Spinal cord (tissue), 9 donors: ENCODE measurements at regions not wholly inside any gene's neighbourhood (a gene's known extent, or its start where the extent isn't known, plus 50 kb on each side); places are given as distances from the start of the nearest gene placed in this dataset.
"Not testable (repeated sequence)": the region's sequence is repeated elsewhere in the genome, so short reads cannot be mapped to it uniquely, and the experiment has no call there.

Experiments
- DNase-seq, 6 donors: peaks; one replicate each; pipeline versions ENCODE4 v3.0.0 to v3.0.0-alpha.2; 2013 to 2015; ENCODE audit warnings: low spot score in 6 of 6, low read depth in 4 of 6
- H3K27ac ChIP-seq: one replicate; pipeline ENCODE4 v1.5.1; 2013; ENCODE audit warnings: low read depth, low read length, control low read depth
- H3K27me3 ChIP-seq: one replicate; pipeline ENCODE4 v1.6.1; 2013; ENCODE audit warnings: low read length; ENCODE audit not compliant: control insufficient read depth, insufficient read depth
- H3K36me3 ChIP-seq: one replicate; pipeline ENCODE4 v1.6.1; 2013; ENCODE audit warnings: low read length; ENCODE audit not compliant: control insufficient read depth, insufficient read depth
- H3K4me1 ChIP-seq: one replicate; pipeline ENCODE4 v1.6.1; 2013; ENCODE audit warnings: low read length; ENCODE audit not compliant: control insufficient read depth, insufficient read depth
- H3K4me3 ChIP-seq: one replicate; pipeline ENCODE4 v1.5.1; 2013; ENCODE audit warnings: low read depth, low read length, control low read depth
- H3K9me3 ChIP-seq: one replicate; pipeline ENCODE4 v1.6.1; 2013; ENCODE audit warnings: low read length; ENCODE audit not compliant: control insufficient read depth, insufficient read depth
- WGBS: methylation state at CpG from one replicate; pipeline ENCODE4 v1.1.5; 2013; ENCODE audit warnings: missing lambda C conversion rate; ENCODE audit not compliant: insufficient coverage; 5-methylcytosine and 5-hydroxymethylcytosine counted together
- donor health status: healthy.

DNA sequence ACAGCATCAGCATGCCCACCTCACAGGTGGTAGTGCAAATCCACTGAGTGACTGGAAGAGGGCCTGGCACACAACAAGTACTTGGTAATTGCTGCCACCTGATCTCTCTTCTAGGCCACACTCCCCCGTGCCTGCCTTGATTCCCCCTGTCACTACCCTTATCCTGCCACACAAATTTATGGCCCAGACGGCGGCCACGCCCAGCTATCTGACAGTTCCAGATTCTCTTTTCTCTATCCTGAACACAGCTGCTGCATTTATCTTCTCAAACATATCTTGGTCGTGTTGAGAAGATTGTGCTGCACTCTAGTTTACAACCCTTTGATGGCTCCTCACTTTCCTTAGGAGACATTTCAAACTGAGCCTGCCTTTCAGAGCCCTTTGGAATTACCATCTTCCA lies 585.2 kb downstream of the NTRK3 start:
- Histone ChIP-seq H3K9me3 (no peaks in the 10 kb centered on the region), H3K27ac (no peak overlapping the region), H3K36me3 (no peaks in the 10 kb centered on the region), H3K4me3 (no peak overlapping the region), H3K27me3 (no peaks in the 10 kb centered on the region), H3K4me1 (no peaks in the 10 kb centered on the region)
- DNase-seq, result no peak
- WGBS, result 64% methylated on average over 5 of the region's 5 CpGs

DNA sequence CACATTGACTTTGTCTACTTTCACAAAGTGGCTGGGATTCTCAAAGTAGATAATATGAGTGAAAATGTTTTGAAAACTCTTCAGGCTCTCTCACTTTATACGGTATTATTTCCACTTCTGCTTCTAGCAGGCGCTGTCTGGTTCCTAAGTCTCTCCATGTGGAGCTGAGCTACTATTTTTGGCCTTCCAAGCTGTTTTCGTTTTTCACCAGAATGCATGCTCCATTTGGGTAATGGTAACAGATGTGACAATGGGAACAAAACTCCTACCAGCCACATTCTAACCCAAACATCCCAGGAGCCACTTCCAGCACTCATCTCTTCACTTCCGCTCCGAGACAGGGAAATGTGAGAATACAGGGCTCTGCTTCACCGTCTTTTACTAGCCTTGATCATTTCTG lies 586.7 kb downstream of the NTRK3 start:
- no peak overlapping the region for H3K4me3 ChIP-seq
- no CpG with 5 or more reads among the region's 6 CpGs for WGBS
- no peak overlapping the region for H3K27ac ChIP-seq
- no peaks in the 10 kb centered on the region for H3K36me3 ChIP-seq
- H3K4me1 ChIP-seq, result no peaks in the 10 kb centered on the region
- no peaks in the 10 kb centered on the region for H3K27me3 ChIP-seq
- H3K9me3 ChIP-seq, result no peaks in the 10 kb centered on the region
- peak in 2 of 6 donors; percentile 26 to 78 for DNase-seq

DNA sequence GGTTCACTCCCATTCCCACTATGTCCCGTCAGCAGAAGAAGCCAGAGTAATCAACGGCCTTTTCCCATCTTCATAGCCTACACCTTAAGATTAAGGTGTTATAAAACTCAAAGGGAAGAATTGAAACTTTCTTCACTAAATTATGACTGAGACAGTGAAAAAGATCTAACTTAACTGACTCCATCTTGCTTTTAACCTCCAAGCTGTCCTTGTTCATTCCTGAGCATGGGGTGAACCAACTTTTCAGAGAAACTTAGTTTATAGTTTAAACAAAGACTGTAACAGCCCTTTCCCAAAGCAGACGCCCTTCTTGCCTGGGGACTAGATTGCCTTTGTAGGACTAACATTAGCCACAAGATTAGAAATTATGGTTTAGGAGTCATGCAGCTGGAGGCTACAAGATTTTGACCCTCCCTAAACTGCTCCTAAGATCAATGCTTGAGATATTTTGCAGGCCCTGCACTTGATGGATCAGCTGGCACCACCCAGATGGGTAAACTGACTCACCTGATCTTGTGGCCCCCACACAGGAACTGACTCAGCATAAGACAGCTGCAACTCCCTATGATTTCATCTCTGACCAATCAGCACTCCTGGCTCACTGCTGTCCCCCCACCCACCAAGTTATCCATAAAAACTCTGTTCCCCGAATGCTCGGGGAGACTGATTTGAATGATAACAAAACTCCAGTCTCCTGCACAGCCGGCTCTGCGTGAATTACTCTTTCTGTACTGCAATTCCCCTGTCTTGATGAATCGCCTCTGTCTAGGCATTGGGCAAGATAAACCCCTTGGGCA lies 587.6 kb downstream of the NTRK3 start:
- 45% methylated on average over 4 of the region's 8 CpGs for WGBS
- H3K27me3 ChIP-seq, DNase-seq, H3K4me1 ChIP-seq, H3K4me3 ChIP-seq, H3K27ac ChIP-seq, H3K36me3 ChIP-seq, H3K9me3 ChIP-seq: not testable (repeated sequence)

DNA sequence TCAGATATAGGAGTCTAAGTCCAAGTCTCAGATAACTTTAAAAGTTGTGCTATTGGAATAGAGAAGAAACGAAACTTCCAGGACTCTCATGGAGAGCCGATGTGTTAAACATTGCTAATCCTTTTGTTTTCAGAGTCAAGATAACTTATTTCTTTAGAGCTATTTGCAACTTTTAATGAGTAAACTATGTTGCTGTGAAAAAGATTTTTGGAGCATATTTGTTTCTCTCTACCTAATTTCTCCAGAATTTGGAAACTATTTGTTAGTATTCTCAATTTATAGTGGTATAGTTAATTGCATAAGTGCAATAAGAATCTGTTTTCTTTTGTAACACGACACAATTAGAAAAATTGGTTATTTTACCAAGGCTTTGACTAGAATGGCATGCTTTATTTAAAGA lies 588.9 kb downstream of the NTRK3 start:
- Histone ChIP-seq H3K27me3 (no peaks in the 10 kb centered on the region), H3K4me1 (no peaks in the 10 kb centered on the region), H3K27ac (no peak overlapping the region), H3K36me3 (no peaks in the 10 kb centered on the region), H3K4me3 (no peak overlapping the region), H3K9me3 (no peaks in the 10 kb centered on the region)
- DNase-seq, result no peak
- WGBS, result 100% methylated on average over 2 of the region's 3 CpGs

DNA sequence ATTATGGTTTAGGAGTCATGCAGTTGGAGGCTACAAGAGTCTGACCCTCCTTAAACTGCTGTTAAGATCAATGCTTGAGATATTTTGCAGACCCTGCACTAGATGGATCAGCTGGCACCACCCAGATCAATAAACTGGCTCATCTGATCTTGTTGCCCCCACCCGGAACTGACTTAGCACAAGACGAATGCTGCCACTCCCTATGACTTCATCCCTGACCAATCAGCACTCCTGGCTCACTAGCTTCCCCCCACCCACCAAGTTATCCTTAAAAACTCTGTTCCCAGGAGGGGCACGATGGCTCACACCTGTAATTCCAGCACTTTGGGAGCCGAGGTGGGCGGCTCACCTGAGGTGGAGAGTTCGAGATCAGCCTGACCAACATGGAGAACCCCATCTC lies 594.0 kb downstream of the NTRK3 start:
- DNase-seq, result no peak
- 98% methylated on average over 4 of the region's 6 CpGs for WGBS
- no peak overlapping the region for H3K27ac ChIP-seq
- H3K36me3 ChIP-seq, result no peaks in the 10 kb centered on the region
- H3K9me3 ChIP-seq, result no peaks in the 10 kb centered on the region
- H3K27me3 ChIP-seq, result no peaks in the 10 kb centered on the region
- H3K4me3 ChIP-seq, result no peak overlapping the region
- no peaks in the 10 kb centered on the region for H3K4me1 ChIP-seq

DNA sequence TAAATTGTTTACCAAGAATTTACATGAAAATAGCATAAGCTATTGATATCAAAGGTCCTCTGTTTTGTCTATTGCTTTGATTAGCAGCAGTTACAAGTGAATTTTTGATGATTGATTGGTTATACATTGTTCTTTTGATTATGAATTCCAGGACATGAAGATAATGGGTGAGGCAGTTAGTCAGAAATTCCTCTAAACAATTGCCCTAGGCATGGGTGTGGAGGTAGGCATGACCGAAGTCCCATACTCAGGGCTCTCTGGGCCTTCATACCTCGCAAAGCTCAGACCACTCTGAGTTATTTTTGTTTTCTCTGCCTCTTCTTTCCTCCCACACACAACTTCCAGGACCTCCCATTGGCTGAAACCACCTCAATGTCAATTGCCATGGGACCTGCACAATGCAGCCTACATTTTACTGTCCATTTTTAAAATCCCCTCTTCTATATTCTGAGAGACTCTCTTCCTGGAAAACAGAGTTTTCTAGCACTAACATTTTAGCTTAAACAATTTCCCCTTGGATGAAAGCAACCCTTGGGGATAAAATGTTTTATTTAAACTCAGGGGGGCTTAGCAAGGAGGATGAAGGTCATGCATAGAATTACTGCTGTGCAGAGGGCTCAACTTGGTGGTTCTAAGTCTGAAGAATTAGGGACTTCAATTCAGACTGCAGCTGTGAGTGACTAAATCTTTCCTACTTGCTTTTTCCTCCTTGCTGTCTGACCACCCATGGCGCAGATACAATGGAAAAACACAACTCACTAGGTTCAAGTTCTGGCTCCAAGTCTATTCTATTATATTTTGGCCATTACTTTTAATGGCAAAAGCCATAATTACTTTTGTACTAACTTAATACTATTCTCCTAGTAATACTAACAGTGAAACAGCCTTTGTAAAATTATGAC lies 594.8 kb downstream of the NTRK3 start:
- WGBS, result 87% methylated on average over 3 of the region's 3 CpGs
- no peaks in the 10 kb centered on the region for H3K4me1 ChIP-seq
- H3K27ac ChIP-seq, result no peak overlapping the region
- H3K4me3 ChIP-seq, result no peak overlapping the region
- H3K27me3 ChIP-seq, result no peaks in the 10 kb centered on the region
- no peaks in the 10 kb centered on the region for H3K9me3 ChIP-seq
- H3K36me3 ChIP-seq, result no peaks in the 10 kb centered on the region
- peak in 1 of 6 donors; percentile 26 for DNase-seq

DNA sequence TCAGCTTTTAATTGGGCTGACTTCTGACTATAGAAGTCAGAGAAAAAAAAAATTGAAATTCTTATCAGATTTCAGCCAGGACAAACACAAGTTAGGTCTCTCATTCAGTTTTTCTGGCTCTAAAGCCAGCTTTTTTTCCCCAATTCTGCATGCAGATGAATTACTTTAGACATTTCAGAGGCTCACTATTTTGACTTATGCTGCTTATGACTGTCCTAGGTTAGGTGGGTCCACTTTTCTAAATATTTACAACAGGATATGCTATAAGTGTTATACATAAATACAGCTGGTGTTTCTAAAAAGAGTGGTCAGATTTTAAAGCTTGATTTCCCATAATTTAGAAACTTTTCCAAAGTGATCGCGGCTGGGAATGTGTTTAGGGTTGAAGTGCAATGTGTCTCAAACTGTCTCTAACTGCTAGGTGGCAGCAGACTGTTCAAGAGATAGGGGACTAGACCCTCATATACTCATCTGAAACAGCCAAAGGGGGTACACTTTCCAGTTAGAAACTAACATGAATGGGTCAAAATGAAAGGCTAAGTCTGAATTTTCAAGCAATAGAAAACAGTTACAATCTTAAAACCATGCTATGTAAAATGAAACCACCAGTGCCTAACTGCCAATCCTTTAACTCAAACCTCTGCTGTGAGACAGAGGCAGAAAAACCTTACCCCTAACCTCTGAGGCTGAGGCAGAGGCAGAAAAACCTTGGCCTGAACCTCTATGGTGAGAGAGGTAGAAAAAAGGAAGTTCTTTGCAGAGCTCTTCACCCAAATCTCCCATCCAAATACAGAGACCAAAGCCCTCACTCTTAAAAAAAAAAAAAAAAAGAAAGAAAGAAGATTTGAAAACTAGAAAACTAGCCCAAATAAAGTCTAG lies 596.0 kb downstream of the NTRK3 start:
- H3K27ac ChIP-seq, result no peak overlapping the region
- no peak overlapping the region for H3K4me3 ChIP-seq
- H3K27me3 ChIP-seq, result no peaks in the 10 kb centered on the region
- H3K4me1 ChIP-seq, result no peaks in the 10 kb centered on the region
- no CpG with 5 or more reads among the region's 2 CpGs for WGBS
- H3K36me3 ChIP-seq, result no peaks in the 10 kb centered on the region
- peak in 2 of 6 donors; percentile 24 to 26 for DNase-seq
- no peaks in the 10 kb centered on the region for H3K9me3 ChIP-seq

DNA sequence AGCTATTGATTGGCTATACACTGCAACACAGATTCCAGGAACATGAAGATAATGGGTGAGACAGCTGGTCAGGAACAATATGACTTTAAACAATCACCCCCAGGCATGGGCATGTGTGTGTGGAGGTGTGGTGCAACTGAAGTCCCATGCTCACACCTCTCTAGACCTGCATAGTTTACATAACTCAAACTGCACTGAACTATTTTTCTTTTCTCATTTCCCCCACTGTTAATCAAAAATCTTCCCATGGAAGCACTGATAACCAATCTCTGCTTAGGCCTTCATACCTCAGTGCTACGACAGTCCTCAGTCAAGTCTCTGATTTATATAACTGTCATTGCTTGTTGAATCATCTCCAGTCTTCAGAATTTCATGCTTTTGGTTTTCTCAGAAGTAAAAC lies 600.2 kb downstream of the NTRK3 start:
- Histone ChIP-seq H3K27me3 (no peaks in the 10 kb centered on the region), H3K27ac (no peak overlapping the region), H3K4me1 (no peaks in the 10 kb centered on the region), H3K4me3 (no peak overlapping the region), H3K36me3 (no peaks in the 10 kb centered on the region), H3K9me3 (no peaks in the 10 kb centered on the region)
- WGBS, result no CpG with 5 or more reads among the region's 1 CpG
- no peak for DNase-seq

DNA sequence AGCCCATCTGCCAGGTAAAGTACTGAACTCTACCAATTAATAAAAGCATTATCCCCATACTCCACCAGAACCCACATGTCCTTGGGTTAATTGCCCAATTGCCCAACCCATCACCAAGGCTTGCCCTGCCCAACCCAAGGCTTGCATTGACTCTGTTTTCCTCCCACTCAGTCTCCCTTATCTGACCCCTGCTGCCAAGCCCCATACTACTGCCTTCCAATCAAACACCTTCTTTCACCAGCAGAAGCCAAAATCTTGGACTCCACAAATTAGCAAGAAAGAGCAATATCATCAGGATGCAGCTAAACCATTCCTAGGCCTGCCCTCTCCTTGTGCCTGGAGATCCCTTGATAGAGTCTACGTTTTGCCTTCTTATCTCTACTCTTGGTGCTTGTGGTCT lies 602.9 kb downstream of the NTRK3 start:
- H3K4me3 ChIP-seq, result no peak overlapping the region
- H3K27me3 ChIP-seq, result no peaks in the 10 kb centered on the region
- H3K9me3 ChIP-seq, result no peaks in the 10 kb centered on the region
- no peaks in the 10 kb centered on the region for H3K4me1 ChIP-seq
- no peak for DNase-seq
- H3K36me3 ChIP-seq, result no peaks in the 10 kb centered on the region
- 100% methylated on average over 1 of the region's 1 CpG for WGBS
- no peak overlapping the region for H3K27ac ChIP-seq
